HG03354 (cell line): ENCODE measurements at regions not wholly inside any gene's neighbourhood (a gene's known extent, or its start where the extent isn't known, plus 50 kb on each side); places are given as distances from the start of the nearest gene placed in this dataset.
"Not testable (repeated sequence)": the region's sequence is repeated elsewhere in the genome, so short reads cannot be mapped to it uniquely, and the experiment has no call there.

Experiments used
- ATAC-seq: cut with Tn5 transposase; IDR thresholded peaks from one replicate; pipeline ENCODE4 v1.9.1; 2021; ENCODE audit warnings: mild to moderate bottlenecking; ENCODE audit not compliant: unreplicated experiment, poor library complexity, severe bottlenecking

- ATAC-seq, result no peak
These were observed 141.3 kb upstream of the FOXN2 start for GRCh38 chr2:48173141-48173540.

GRCh38 chr2:48174503-48174902 lies 140.0 kb upstream of the FOXN2 start:
- ATAC-seq, result no peak

GRCh38 chr2:48175254-48175653 lies 139.2 kb upstream of the FOXN2 start:
- no peak for ATAC-seq

- ATAC-seq, result no peak
These were observed 138.8 kb upstream of the FOXN2 start for GRCh38 chr2:48175656-48176055.

GRCh38 chr2:48176876-48177275 lies 137.6 kb upstream of the FOXN2 start:
- ATAC-seq, result no peak

- no peak for ATAC-seq
These were observed 135.9 kb upstream of the FOXN2 start for GRCh38 chr2:48178611-48179010.

GRCh38 chr2:48180557-48180956 lies 133.9 kb upstream of the FOXN2 start:
- ATAC-seq, result no peak

GRCh38 chr2:48183276-48183675 lies 131.2 kb upstream of the FOXN2 start:
- no peak for ATAC-seq

- no peak for ATAC-seq
These were observed 130.5 kb upstream of the FOXN2 start for GRCh38 chr2:48183991-48184390.

GRCh38 chr2:48187503-48187902 lies 127.0 kb upstream of the FOXN2 start:
- ATAC-seq, result no peak

GRCh38 chr2:48189552-48190228 lies 124.8 kb upstream of the FOXN2 start:
- ATAC-seq, result no peak

- no peak for ATAC-seq
These were observed 124.3 kb upstream of the FOXN2 start for GRCh38 chr2:48190230-48190629.

GRCh38 chr2:48194641-48195040 lies 119.8 kb upstream of the FOXN2 start:
- ATAC-seq, result no peak

GRCh38 chr2:48195169-48195568 lies 119.3 kb upstream of the FOXN2 start:
- ATAC-seq, result no peak

- no peak for ATAC-seq
These were observed 116.9 kb upstream of the FOXN2 start for GRCh38 chr2:48197618-48198017.

GRCh38 chr2:48198371-48198770 lies 116.1 kb upstream of the FOXN2 start:
- no peak for ATAC-seq

- no peak for ATAC-seq
These were observed 115.4 kb upstream of the FOXN2 start for GRCh38 chr2:48199070-48199469.

GRCh38 chr2:48200620-48201293 lies 113.7 kb upstream of the FOXN2 start:
- peak; percentile 49 for ATAC-seq

- ATAC-seq, result not testable (repeated sequence)
These were observed 113.0 kb upstream of the FOXN2 start for GRCh38 chr2:48201435-48201834.

GRCh38 chr2:48202863-48203642 lies 111.4 kb upstream of the FOXN2 start:
- no peak for ATAC-seq

GRCh38 chr2:48203668-48204067 lies 110.8 kb upstream of the FOXN2 start:
- ATAC-seq, result no peak
